ENCODE measurements at regions not wholly inside any gene's neighbourhood (a gene's known extent, or its start where the extent isn't known, plus 50 kb on each side); places are given as distances from the start of the nearest gene placed in this dataset.

DNA sequence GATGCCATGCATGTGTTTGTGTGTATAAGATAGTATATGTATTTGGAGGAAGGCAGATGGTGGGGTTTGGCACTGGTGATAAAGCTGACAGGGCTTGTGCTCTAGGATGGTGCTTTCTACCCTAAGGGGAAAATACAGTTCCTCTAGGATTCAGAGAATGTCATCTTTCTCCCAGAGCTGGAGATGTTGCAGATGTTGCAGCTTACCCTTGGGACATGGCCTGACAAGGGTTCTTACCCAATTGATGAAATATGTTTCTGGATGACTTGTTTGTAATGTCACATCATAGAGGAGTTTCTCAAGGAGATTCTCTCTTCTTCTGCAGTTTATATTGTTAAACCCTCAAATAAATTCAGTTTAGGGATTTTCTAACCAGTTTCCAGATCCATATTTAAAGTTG, 52.5 kb upstream of the PITX2 start:
- Histone ChIP-seq H3K4me1 (ENCODE audit: insufficient read depth, low read length) (no peaks in the 10 kb centered on the region), H3K4me3 (ENCODE audit: low read depth in 1 of 2, low read length in 2 of 2) (no peak overlapping the region), H3K9ac (ENCODE audit: low read depth, low read length) (no peak overlapping the region), H3K4me2 (ENCODE audit: insufficient read depth, low read length) (no peak overlapping the region), H3K27me3 (ENCODE audit: insufficient read depth, low read length, poor library complexity) (peaks cover 3% of the 10 kb centered on the region), H3K27ac (ENCODE audit: low read length) (no peak overlapping the region), H3K9me3 (ENCODE audit: insufficient read depth, low read length, severe bottlenecking) (no peaks in the 10 kb centered on the region), H3K79me2 (ENCODE audit: insufficient read depth, low read length) (no peaks in the 10 kb centered on the region), H4K20me1 (ENCODE audit: insufficient read depth, low read length) (no peaks in the 10 kb centered on the region), H3K36me3 (ENCODE audit: insufficient read depth, low read length) (no peaks in the 10 kb centered on the region), H2AFZ (ENCODE audit: low read depth, low read length) (no peak overlapping the region)
- TF ChIP-seq EZH2 (IDR thresholded peaks at IDR 0.05; ENCODE audit: borderline replicate concordance, low read depth, low read length, severe bottlenecking) = no peak
- TF ChIP-seq, protein P1, sequence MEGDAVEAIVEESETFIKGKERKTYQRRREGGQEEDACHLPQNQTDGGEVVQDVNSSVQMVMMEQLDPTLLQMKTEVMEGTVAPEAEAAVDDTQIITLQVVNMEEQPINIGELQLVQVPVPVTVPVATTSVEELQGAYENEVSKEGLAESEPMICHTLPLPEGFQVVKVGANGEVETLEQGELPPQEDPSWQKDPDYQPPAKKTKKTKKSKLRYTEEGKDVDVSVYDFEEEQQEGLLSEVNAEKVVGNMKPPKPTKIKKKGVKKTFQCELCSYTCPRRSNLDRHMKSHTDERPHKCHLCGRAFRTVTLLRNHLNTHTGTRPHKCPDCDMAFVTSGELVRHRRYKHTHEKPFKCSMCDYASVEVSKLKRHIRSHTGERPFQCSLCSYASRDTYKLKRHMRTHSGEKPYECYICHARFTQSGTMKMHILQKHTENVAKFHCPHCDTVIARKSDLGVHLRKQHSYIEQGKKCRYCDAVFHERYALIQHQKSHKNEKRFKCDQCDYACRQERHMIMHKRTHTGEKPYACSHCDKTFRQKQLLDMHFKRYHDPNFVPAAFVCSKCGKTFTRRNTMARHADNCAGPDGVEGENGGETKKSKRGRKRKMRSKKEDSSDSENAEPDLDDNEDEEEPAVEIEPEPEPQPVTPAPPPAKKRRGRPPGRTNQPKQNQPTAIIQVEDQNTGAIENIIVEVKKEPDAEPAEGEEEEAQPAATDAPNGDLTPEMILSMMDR (IDR thresholded peaks at IDR 0.05; ENCODE audit: borderline replicate concordance, extremely low read depth, low read length, poor library complexity, severe bottlenecking) = no peak
- ATAC-seq (ENCODE audit: insufficient read depth, low read depth) (no peak), DNase-seq (no peak)

DNA sequence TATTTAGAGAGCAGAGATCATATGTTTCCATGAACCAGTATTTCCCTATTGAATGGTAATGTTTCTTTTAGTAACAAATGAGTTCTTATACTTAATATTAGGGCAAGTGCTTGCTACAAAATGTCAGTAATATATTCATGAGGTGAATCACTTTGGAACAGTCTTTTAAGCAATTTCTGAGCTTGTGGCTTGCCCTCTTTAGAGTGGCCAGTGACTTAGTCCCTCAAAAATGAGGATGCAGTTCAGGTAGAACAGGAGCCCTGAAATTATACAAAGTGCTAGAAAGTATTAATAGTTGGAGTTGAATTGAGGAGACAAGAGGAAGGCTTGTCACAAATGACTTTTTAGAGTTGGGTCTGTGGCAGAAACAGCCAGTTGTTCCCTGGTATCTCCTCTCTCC, 53.4 kb upstream of the PITX2 start:
- Histone ChIP-seq H3K27me3 (ENCODE audit: insufficient read depth, low read length, poor library complexity) (peaks cover 8% of the 10 kb centered on the region), H4K20me1 (ENCODE audit: insufficient read depth, low read length) (no peaks in the 10 kb centered on the region), H3K79me2 (ENCODE audit: insufficient read depth, low read length) (no peaks in the 10 kb centered on the region), H3K36me3 (ENCODE audit: insufficient read depth, low read length) (no peaks in the 10 kb centered on the region), H3K9me3 (ENCODE audit: insufficient read depth, low read length, severe bottlenecking) (no peaks in the 10 kb centered on the region), H3K9ac (ENCODE audit: low read depth, low read length) (no peak overlapping the region), H3K4me1 (ENCODE audit: insufficient read depth, low read length) (no peaks in the 10 kb centered on the region), H2AFZ (ENCODE audit: low read depth, low read length) (no peak overlapping the region), H3K4me2 (ENCODE audit: insufficient read depth, low read length) (no peak overlapping the region), H3K4me3 (ENCODE audit: low read depth in 1 of 2, low read length in 2 of 2) (no peak overlapping the region), H3K27ac (ENCODE audit: low read length) (no peak overlapping the region)
- TF ChIP-seq, protein P1 (IDR thresholded peaks at IDR 0.05; ENCODE audit: borderline replicate concordance, extremely low read depth, low read length, poor library complexity, severe bottlenecking) = no peak
- no peak for ATAC-seq (ENCODE audit: insufficient read depth, low read depth)
- DNase-seq = no peak

GRCh38 chr4:110678517-110679227, 55.8 kb upstream of the PITX2 start:
- no peak overlapping the region for H3K4me2 ChIP-seq (ENCODE audit: insufficient read depth, low read length)
- TF ChIP-seq, protein P1 (IDR thresholded peaks at IDR 0.05; ENCODE audit: borderline replicate concordance, extremely low read depth, low read length, poor library complexity, severe bottlenecking) = no peak
- no peak for TF ChIP-seq EZH2 (IDR thresholded peaks at IDR 0.05; ENCODE audit: borderline replicate concordance, low read depth, low read length, severe bottlenecking)
- H3K27me3 ChIP-seq (ENCODE audit: insufficient read depth, low read length, poor library complexity) = peaks cover 12% of the 10 kb centered on the region
- DNase-seq (no peak), ATAC-seq (ENCODE audit: insufficient read depth, low read depth) (no peak)
- H3K27ac ChIP-seq (ENCODE audit: low read length) = no peak overlapping the region
- no peak overlapping the region for H2AFZ ChIP-seq (ENCODE audit: low read depth, low read length)
- H4K20me1 ChIP-seq (ENCODE audit: insufficient read depth, low read length) = no peaks in the 10 kb centered on the region
- no peaks in the 10 kb centered on the region for H3K9me3 ChIP-seq (ENCODE audit: insufficient read depth, low read length, severe bottlenecking)
- H3K9ac ChIP-seq (ENCODE audit: low read depth, low read length) = no peak overlapping the region
- no peaks in the 10 kb centered on the region for H3K79me2 ChIP-seq (ENCODE audit: insufficient read depth, low read length)
- no peak overlapping the region for H3K4me3 ChIP-seq (ENCODE audit: low read depth in 1 of 2, low read length in 2 of 2)
- H3K36me3 ChIP-seq (ENCODE audit: insufficient read depth, low read length) = no peaks in the 10 kb centered on the region
- H3K4me1 ChIP-seq (ENCODE audit: insufficient read depth, low read length) = no peaks in the 10 kb centered on the region

Data from DND-41 (cell line).